ENCODE measurements at regions not wholly inside any gene's neighbourhood (a gene's known extent, or its start where the extent isn't known, plus 50 kb on each side); places are given as distances from the start of the nearest gene placed in this dataset.

- TF ChIP-seq POLR2AphosphoS5 (IDR thresholded peaks at IDR 0.05; ENCODE audit: borderline replicate concordance, low read depth, low read length) (no peak), EZH2 (IDR thresholded peaks at IDR 0.05) (no peak)
Observed at GRCh38 chr1:25081496-25081895, 150.8 kb downstream of the SYF2 start.
